IMR-90 (cell line): ENCODE measurements at regions not wholly inside any gene's neighbourhood (a gene's known extent, or its start where the extent isn't known, plus 50 kb on each side); places are given as distances from the start of the nearest gene placed in this dataset.

Experiments used
- ATAC-seq: fragments of 200-7000 bp; cut with Tn5 transposase; 2 replicates; pipeline ENCODE4 v1.9.1; 2020; ENCODE audit warnings: low read depth, mild to moderate bottlenecking, moderate library complexity
- BruUV-seq: library from RNA; stranded (reverse); fragments of 400-500 nt; replicated peaks from 2 replicates; lab custom pipeline; 2021; lab: Mats Ljungman, UMichigan
- CTCF ChIA-PET: fragments of 300-600 bp; formaldehyde crosslinking; extraction: SDS; loops from one replicate; lab custom pipeline; 2021; ENCODE audit warnings: antibody characterized with exemption; lab: Yijun Ruan, JAX
- POLR2A ChIA-PET: fragments of 300-600 bp; sonication (Branson Sonifier 250); formaldehyde crosslinking; loops from one replicate; lab custom pipeline; 2022; ENCODE audit warnings: antibody characterized with exemption; ENCODE audit not compliant: unreplicated experiment; lab: Charles Lee
- DNase-seq: peaks from one replicate; pipeline ENCODE4 v3.0.0; 2013
- H2AFZ ChIP-seq: replicated peaks from 2 replicates; pipeline ENCODE3; 2013; ENCODE audit warnings: low read length, mild to moderate bottlenecking; ENCODE audit not compliant: poor library complexity
- H2AK5ac ChIP-seq: 2 replicates; pipeline ENCODE4 v1.6.1; 2013; ENCODE audit warnings: low read depth, low read length, inconsistent platforms
- H2AK9ac ChIP-seq: replicated peaks from 2 replicates; pipeline ENCODE3; 2013; ENCODE audit warnings: mild to moderate bottlenecking, low read depth, low read length, moderate library complexity; ENCODE audit not compliant: poor library complexity
- H2BK120ac ChIP-seq: 2 replicates; pipeline ENCODE4 v1.6.1; 2013; ENCODE audit warnings: low read depth, low read length, inconsistent platforms
- H2BK15ac ChIP-seq: 3 replicates; pipeline ENCODE4 v1.6.1; 2013; ENCODE audit warnings: low read depth, low read length, inconsistent platforms
- H2BK20ac ChIP-seq: 2 replicates; pipeline ENCODE4 v1.6.1; 2013; ENCODE audit warnings: low read depth, mild to moderate bottlenecking, inconsistent platforms, low read length, moderate library complexity
- H2BK5ac ChIP-seq: 2 replicates; pipeline ENCODE4 v1.6.1; 2013; ENCODE audit warnings: mild to moderate bottlenecking, low read depth, low read length, inconsistent platforms; ENCODE audit not compliant: poor library complexity, severe bottlenecking
- H3K14ac ChIP-seq: replicated peaks from 2 replicates; pipeline ENCODE4 v1.6.1; 2013; ENCODE audit warnings: low read depth, low read length, inconsistent platforms
- H3K18ac ChIP-seq: 2 replicates; pipeline ENCODE4 v1.6.1; 2013; ENCODE audit warnings: low read depth, low read length, control low read depth
- H3K23ac ChIP-seq: 2 replicates; pipeline ENCODE4 v1.6.1; 2013; ENCODE audit warnings: low read depth, low read length, inconsistent platforms
- H3K27ac ChIP-seq: 2 replicates; pipeline ENCODE4 v1.5.1; 2013; ENCODE audit warnings: mild to moderate bottlenecking, control low read depth, low read length; ENCODE audit not compliant: insufficient read depth
- H3K27me3 ChIP-seq: 2 replicates; pipeline ENCODE4 v1.6.1; 2013; ENCODE audit warnings: low read length; ENCODE audit not compliant: control insufficient read depth, insufficient read depth
- H3K36me3 ChIP-seq: 2 replicates; pipeline ENCODE4 v1.6.1; 2013; ENCODE audit warnings: low read length, mixed read lengths; ENCODE audit not compliant: control insufficient read depth, insufficient read depth
- H3K4ac ChIP-seq: 2 replicates; pipeline ENCODE4 v1.6.1; 2013; ENCODE audit warnings: low read depth, low read length, inconsistent platforms
- H3K4me1 ChIP-seq: 2 replicates; pipeline ENCODE4 v1.6.1; 2013; ENCODE audit warnings: low read length, mixed read lengths; ENCODE audit not compliant: control insufficient read depth, insufficient read depth
- H3K4me2 ChIP-seq: 2 replicates; pipeline ENCODE4 v1.6.1; 2013; ENCODE audit warnings: low read depth, mild to moderate bottlenecking, control low read depth, low read length, moderate library complexity
- H3K4me3 ChIP-seq: 2 replicates; pipeline ENCODE4 v1.5.1; 2013; ENCODE audit warnings: low read depth, mild to moderate bottlenecking, control low read depth, low read length, moderate library complexity; ENCODE audit not compliant: insufficient read depth
- H3K56ac ChIP-seq: 2 replicates; pipeline ENCODE4 v1.6.1; 2013; ENCODE audit warnings: low read length, inconsistent platforms; ENCODE audit not compliant: insufficient read depth; ENCODE audit errors: extremely low read depth
- H3K79me1 ChIP-seq, 2 experiments: 2 replicates each; pipeline ENCODE4 v1.6.1; 2013; ENCODE audit warnings: low read length in 2 of 2, inconsistent platforms in 1 of 2, low read depth in 1 of 2
- H3K9ac ChIP-seq: 2 replicates; pipeline ENCODE4 v1.6.1; 2013; ENCODE audit warnings: low read depth, low read length, control low read depth
- H3K9me1 ChIP-seq: 2 replicates; pipeline ENCODE4 v1.6.1; 2013; ENCODE audit warnings: low read length, inconsistent platforms; ENCODE audit not compliant: insufficient read depth
- H3K9me3 ChIP-seq: 2 replicates; pipeline ENCODE4 v1.6.1; 2013; ENCODE audit warnings: low read length; ENCODE audit not compliant: control insufficient read depth, insufficient read depth
- H4K20me1 ChIP-seq: 2 replicates; pipeline ENCODE4 v1.6.1; 2013; ENCODE audit warnings: low read length, inconsistent platforms; ENCODE audit not compliant: insufficient read depth
- H4K5ac ChIP-seq: 2 replicates; pipeline ENCODE4 v1.6.1; 2013; ENCODE audit warnings: mild to moderate bottlenecking, low read depth, low read length, control low read depth
- H4K8ac ChIP-seq, 2 experiments: 2 replicates each; pipeline ENCODE4 v1.6.1; 2013; ENCODE audit warnings: low read depth in 2 of 2, low read length in 2 of 2, control low read depth in 1 of 2, inconsistent platforms in 1 of 2
- H4K91ac ChIP-seq: 2 replicates; pipeline ENCODE4 v1.6.1; 2013; ENCODE audit warnings: low read depth, low read length, inconsistent platforms; ENCODE audit not compliant: insufficient read depth
- CEBPB ChIP-seq: IDR thresholded peaks from 2 replicates; pipeline ENCODE4 v1.6.1; 2012; ENCODE audit warnings: low read depth, low read length, improper control_type of control experiment
- MAFK ChIP-seq: IDR thresholded peaks from 2 replicates; pipeline ENCODE4 v1.6.1; 2012; ENCODE audit warnings: low read depth, low read length, improper control_type of control experiment
- MXI1 ChIP-seq: IDR thresholded peaks from 2 replicates; pipeline ENCODE4 v1.6.1; 2012; ENCODE audit warnings: low read depth, mild to moderate bottlenecking, low read length, moderate library complexity, borderline replicate concordance
- RAD21 ChIP-seq: IDR thresholded peaks from 2 replicates; pipeline ENCODE4 v1.6.1; 2012; ENCODE audit warnings: low read length, improper control_type of control experiment
- WGBS, 2 experiments: methylation state at CpG; one replicate each; pipeline versions ENCODE4 v1.1.5 to v1.1.7; 2013; ENCODE audit warnings: missing lambda C conversion rate in 2 of 2; ENCODE audit not compliant: insufficient read length in 1 of 2; ENCODE audit errors: extremely low coverage in 2 of 2; 5-methylcytosine and 5-hydroxymethylcytosine counted together
- dilution Hi-C: fragments of 300-500 bp; cut with HindIII; formaldehyde crosslinking; loops from one replicate; pipeline ENCODE4 v1.14.3; 2018; ENCODE audit warnings: low sequenced_read_pairs; ENCODE audit not compliant: unreplicated experiment
- in situ Hi-C: fragments of 300-500 bp; cut with MboI; formaldehyde crosslinking; loops from 3 replicates; pipeline ENCODE4 v1.14.3; 2019; ENCODE audit warnings: low sequenced_read_pairs, inconsistent platforms, mixed read lengths
- intact Hi-C: fragments of 100-400 bp; cut with micrococcal nuclease; formaldehyde crosslinking; loops from 2 replicates; pipeline ENCODE4 v1.10.0; 2022

- ATAC-seq (no peak), DNase-seq (no peak)
- BruUV-seq = no TSS peak
- no peaks in the 10 kb centered on the region for H4K20me1 ChIP-seq
- no peak overlapping the region for H2BK20ac ChIP-seq
- H3K79me1 ChIP-seq = no peaks in the 10 kb centered on the region
- no CpG with 5 or more reads among the region's 1 CpG for WGBS, 2 experiments
- H3K27ac ChIP-seq = no peak overlapping the region
- ChIA-PET POLR2A (no interaction called here), CTCF (no interaction called here)
- H4K8ac ChIP-seq = no peak overlapping the region
- no peak overlapping the region for H4K5ac ChIP-seq
- H2AK5ac ChIP-seq = no peak overlapping the region
- H3K9ac ChIP-seq = no peak overlapping the region
- H3K9me1 ChIP-seq = no peaks in the 10 kb centered on the region
- no peak overlapping the region for H3K14ac ChIP-seq
- H3K4me1 ChIP-seq = no peaks in the 10 kb centered on the region
- no peak overlapping the region for H2BK5ac ChIP-seq
- H3K9me3 ChIP-seq = peaks cover 2% of the 10 kb centered on the region; the same call in 1 of the 2 replicates
- H2AK9ac ChIP-seq = no peak overlapping the region
- in situ Hi-C loops = no loop called here
- no peak overlapping the region for H2BK120ac ChIP-seq
- no peak overlapping the region for H4K91ac ChIP-seq
- no peaks in the 10 kb centered on the region for H3K27me3 ChIP-seq
- no peak overlapping the region for H2AFZ ChIP-seq
- no peak overlapping the region for H3K4me2 ChIP-seq
- H3K23ac ChIP-seq = no peak overlapping the region
- no peak overlapping the region for H3K4me3 ChIP-seq
- no peak overlapping the region for H3K4ac ChIP-seq
- no peak overlapping the region for H3K18ac ChIP-seq
- no peak overlapping the region for H2BK15ac ChIP-seq
- dilution Hi-C loops = no loop called here
- intact Hi-C loops = no loop called here
- no peak overlapping the region for H3K56ac ChIP-seq
- no peaks in the 10 kb centered on the region for H3K36me3 ChIP-seq
- TF ChIP-seq CEBPB (peak; percentile 61; the same call in 1 of the 2 replicates), MXI1 (no peak), MAFK (no peak), RAD21 (no peak)
Observed at GRCh38 chr6:98325366-98325765, 509.0 kb upstream of the POU3F2 start.
